Loucy (cell line): ENCODE measurements at regions not wholly inside any gene's neighbourhood (a gene's known extent, or its start where the extent isn't known, plus 50 kb on each side); places are given as distances from the start of the nearest gene placed in this dataset.

Experiments
- CTCF ChIP-seq: fragments of 200-600 bp; sonication (generic); conservative IDR thresholded peaks from 2 replicates; pipeline ENCODE4 v1.5.1; 2014; ENCODE audit warnings: mild to moderate bottlenecking, antibody characterized with exemption, low read length
- EZH2phosphoT487 ChIP-seq: fragments of 200-600 bp; IDR thresholded peaks from 2 replicates; pipeline ENCODE4 v1.6.1; 2018; ENCODE audit warnings: antibody characterized with exemption, mild to moderate bottlenecking, moderate library complexity, borderline replicate concordance

GRCh38 chr1:199741586-199741985 lies 285.9 kb upstream of the NR5A2 start:
- no peak for TF ChIP-seq CTCF
- no peak for TF ChIP-seq EZH2phosphoT487
